ENCODE measurements at regions not wholly inside any gene's neighbourhood (a gene's known extent, or its start where the extent isn't known, plus 50 kb on each side); places are given as distances from the start of the nearest gene placed in this dataset.

- no peak for FAIRE-seq
- no peak for TF ChIP-seq MYC (IDR thresholded peaks at IDR 0.05; ENCODE audit: low read depth, low read length)
- TF ChIP-seq POLR2A (IDR thresholded peaks at IDR 0.05; ENCODE audit: low read depth, low read length): no peak
- no peak for TF ChIP-seq GATA2 (IDR thresholded peaks at IDR 0.05; ENCODE audit: insufficient read depth, insufficient read length, low read depth, low read length)
- no peak for TF ChIP-seq POLR2AphosphoS5 (IDR thresholded peaks at IDR 0.05; ENCODE audit: insufficient read depth, low read depth, low read length)
- TF ChIP-seq JUN (IDR thresholded peaks at IDR 0.05; ENCODE audit: borderline replicate concordance, insufficient read depth, insufficient read length, low read depth): no peak
- no peak for TF ChIP-seq EZH2 (IDR thresholded peaks at IDR 0.05; ENCODE audit: borderline replicate concordance, low read depth, low read length, severe bottlenecking)
- TF ChIP-seq CTCF (IDR thresholded peaks at IDR 0.05; ENCODE audit: extremely low read depth in 1 of 2, insufficient read depth in 1 of 2, low read depth in 1 of 2, low read length in 2 of 2): no peak
- no peak for TF ChIP-seq FOS (IDR thresholded peaks at IDR 0.05; ENCODE audit: borderline replicate concordance, insufficient read depth, low read length)
- no peak for TF ChIP-seq MAX (IDR thresholded peaks at IDR 0.05; ENCODE audit: insufficient read depth, insufficient read length)
- no peaks in the 10 kb centered on the region for H3K9me1 ChIP-seq (replicated peaks; ENCODE audit: control insufficient read depth, extremely low read depth, insufficient read depth, low read length)
- no peaks in the 10 kb centered on the region for H3K36me3 ChIP-seq (ENCODE audit: control insufficient read depth in 2 of 2, extremely low read depth in 1 of 2, insufficient read depth in 2 of 2, low read length in 2 of 2)
- no peak for DNase-seq (ENCODE audit: low read depth, low spot score)
- no peaks in the 10 kb centered on the region for H4K20me1 ChIP-seq (replicated peaks; ENCODE audit: control insufficient read depth, extremely low read depth, insufficient read depth, low read length)
- no peaks in the 10 kb centered on the region for H3K27me3 ChIP-seq (ENCODE audit: control insufficient read depth in 2 of 2, insufficient read depth in 2 of 2, low read length in 2 of 2)
- no peak overlapping the region for H3K9ac ChIP-seq (replicated peaks; ENCODE audit: extremely low read depth, insufficient read depth, low read length)
- intact Hi-C loops (cut with micrococcal nuclease) (no loop called here), dilution Hi-C loops (cut with MboI; ENCODE audit: extremely low pct_ligation_motif_present, low sequenced_read_pairs) (no loop called here)
- no peaks in the 10 kb centered on the region for H3K4me1 ChIP-seq (ENCODE audit: control insufficient read depth, extremely low read depth, insufficient read depth, low read length)
- H2AFZ ChIP-seq (ENCODE audit: low read depth, low read length): no peak overlapping the region
- H3K79me2 ChIP-seq (ENCODE audit: control insufficient read depth, insufficient read depth, low read length): no peaks in the 10 kb centered on the region
- no peaks in the 10 kb centered on the region for H3K9me3 ChIP-seq (replicated peaks; ENCODE audit: control insufficient read depth, insufficient read depth, low read length)
- ChIA-PET CTCF (no interaction called here), POLR2A (no interaction called here)
- BruUV-seq (replicated peaks): no TSS peak
- no peak overlapping the region for H3K4me3 ChIP-seq (replicated peaks in 1 of 3; ENCODE audit: insufficient read depth in 1 of 3, low read depth in 1 of 3, low read length in 3 of 3)
- no peak overlapping the region for H3K27ac ChIP-seq (ENCODE audit: insufficient read depth, low read depth, low read length)
- no peak overlapping the region for H3K4me2 ChIP-seq (ENCODE audit: insufficient read depth, low read length)
Observed at GRCh38 chr11:112834277-112834755, 126.9 kb upstream of the NCAM1 start.
